H1 (cell line): ENCODE measurements at regions not wholly inside any gene's neighbourhood (a gene's known extent, or its start where the extent isn't known, plus 50 kb on each side); places are given as distances from the start of the nearest gene placed in this dataset.
A peak's percentile ranks its signal among the peaks of the same experiment; 100 is the strongest.

Experiments
- CTCF ChIA-PET: fragments of 300-600 bp; sonication (Branson Sonifier 250); formaldehyde crosslinking; loops from one replicate; lab custom pipeline; 2021; ENCODE audit not compliant: partially characterized antibody; lab: Charles Lee
- POLR2A ChIA-PET: fragments of 300-600 bp; sonication (Branson Sonifier 250); formaldehyde crosslinking; loops from one replicate; lab custom pipeline; 2021; ENCODE audit warnings: inconsistent platforms; ENCODE audit not compliant: partially characterized antibody; lab: Charles Lee
- DNase-seq, 2 experiments: peaks; one replicate each; pipeline versions ENCODE4 v3.0.0 to v3.0.0-alpha.2; 2010 to 2022; ENCODE audit warnings: low spot score in 2 of 2, low read depth in 1 of 2, mixed read lengths in 1 of 2
- FAIRE-seq: peaks from 2 replicates; lab custom pipeline; 2011; peaks lifted over from hg19 to GRCh38; lab: Jason Lieb, UNC
- H2AFZ ChIP-seq: 2 replicates; pipeline ENCODE4 v1.8.1; 2012; ENCODE audit warnings: low read length, inconsistent platforms
- H2AK5ac ChIP-seq: 2 replicates; pipeline ENCODE4 v1.6.1; 2013; ENCODE audit warnings: low read depth, low read length
- H2BK120ac ChIP-seq: replicated peaks from 2 replicates; pipeline ENCODE3; 2013; ENCODE audit warnings: low read depth, low read length, inconsistent platforms
- H2BK12ac ChIP-seq: 2 replicates; pipeline ENCODE4 v1.6.1; 2013; ENCODE audit warnings: low read depth, low read length
- H2BK15ac ChIP-seq: 2 replicates; pipeline ENCODE4 v1.6.1; 2013; ENCODE audit warnings: low read length
- H2BK20ac ChIP-seq: 2 replicates; pipeline ENCODE4 v1.6.1; 2013; ENCODE audit warnings: low read length
- H2BK5ac ChIP-seq: 2 replicates; pipeline ENCODE4 v1.6.1; 2013; ENCODE audit warnings: low read depth, low read length
- H3K14ac ChIP-seq: 2 replicates; pipeline ENCODE4 v1.6.1; 2013; ENCODE audit warnings: inconsistent platforms; ENCODE audit not compliant: insufficient read length
- H3K18ac ChIP-seq: 2 replicates; pipeline ENCODE4 v1.6.1; 2013; ENCODE audit warnings: low read length; ENCODE audit errors: extremely low read depth
- H3K23ac ChIP-seq: 2 replicates; pipeline ENCODE4 v1.6.1; 2013; ENCODE audit warnings: inconsistent platforms; ENCODE audit not compliant: insufficient read length
- H3K23me2 ChIP-seq: 2 replicates; pipeline ENCODE4 v1.6.1; 2013; ENCODE audit warnings: low read depth, low read length
- H3K27ac ChIP-seq: 2 replicates; pipeline ENCODE4 v1.6.1; 2011; ENCODE audit warnings: low read depth, low read length, inconsistent platforms
- H3K27me3 ChIP-seq, 4 experiments: replicated peaks in 1 of 4; 1 replicate in 1 of 4; 2 replicates in 3 of 4; pipeline versions ENCODE4 v1.6.1 to v1.8.1; 2011 to 2013; ENCODE audit warnings: low read length in 3 of 4, mild to moderate bottlenecking in 3 of 4, inconsistent platforms in 2 of 4, mixed read lengths in 2 of 4, moderate library complexity in 1 of 4; ENCODE audit not compliant: control insufficient read depth in 3 of 4, insufficient read depth in 3 of 4; ENCODE audit errors: extremely low read depth in 1 of 4
- H3K36me3 ChIP-seq, 4 experiments: 2 replicates each; pipeline versions ENCODE4 v1.6.1 to v1.8.1; 2011 to 2013; ENCODE audit warnings: mild to moderate bottlenecking in 4 of 4, low read length in 3 of 4, moderate library complexity in 2 of 4, control low read depth in 1 of 4, inconsistent platforms in 1 of 4; ENCODE audit not compliant: insufficient read depth in 4 of 4, control insufficient read depth in 2 of 4
- H3K4ac ChIP-seq: replicated peaks from 2 replicates; pipeline ENCODE3; 2013; ENCODE audit warnings: low read length, low read depth, mixed read lengths, inconsistent platforms; ENCODE audit not compliant: insufficient read length
- H3K4me1 ChIP-seq, 4 experiments: replicated peaks in 1 of 4; 1 replicate in 1 of 4; 2 replicates in 3 of 4; pipeline versions ENCODE4 v1.6.1 to v1.8.1; 2011 to 2013; ENCODE audit warnings: low read length in 3 of 4, inconsistent platforms in 2 of 4, mixed read lengths in 1 of 4; ENCODE audit not compliant: insufficient read depth in 4 of 4, control insufficient read depth in 3 of 4
- H3K4me2 ChIP-seq, 2 experiments: 2 replicates each; pipeline versions ENCODE4 v1.6.1 to v1.8.1; 2011 to 2013; ENCODE audit warnings: low read depth in 2 of 2, low read length in 2 of 2, control low read depth in 1 of 2, inconsistent platforms in 1 of 2, mild to moderate bottlenecking in 1 of 2; ENCODE audit not compliant: insufficient read depth in 1 of 2
- H3K4me3 ChIP-seq, 4 experiments: fragments of 200-600, 300-600 bp in 1 of 4; sonication (generic), shearing (Covaris generic), sonication (Bioruptor Twin) in 1 of 4; 2 replicates each; pipeline versions ENCODE4 v1.5.1 to v1.8.1; 2011 to 2016; ENCODE audit warnings: low read length in 4 of 4, low read depth in 3 of 4, control low read depth in 2 of 4, inconsistent platforms in 2 of 4, mild to moderate bottlenecking in 2 of 4, mixed read lengths in 1 of 4, moderate library complexity in 1 of 4; ENCODE audit not compliant: insufficient read depth in 2 of 4; ENCODE audit errors: extremely low read depth in 1 of 4
- H3K56ac ChIP-seq: replicated peaks from 2 replicates; pipeline ENCODE3; 2013; ENCODE audit warnings: low read depth, mild to moderate bottlenecking, mixed read lengths, low read length, inconsistent platforms; ENCODE audit not compliant: insufficient read length
- H3K79me1 ChIP-seq: 2 replicates; pipeline ENCODE4 v1.6.1; 2013; ENCODE audit warnings: low read depth, low read length, control low read depth
- H3K79me2 ChIP-seq, 2 experiments: 2 replicates each; pipeline versions ENCODE4 v1.6.1 to v1.8.1; 2012 to 2013; ENCODE audit warnings: low read length in 2 of 2, mild to moderate bottlenecking in 2 of 2, inconsistent platforms in 1 of 2; ENCODE audit not compliant: insufficient read depth in 2 of 2, control insufficient read depth in 1 of 2
- H3K9ac ChIP-seq, 4 experiments: replicated peaks in 1 of 4; 1 replicate in 1 of 4; 2 replicates in 3 of 4; pipeline versions ENCODE4 v1.6.1 to v1.8.1; 2011 to 2013; ENCODE audit warnings: low read depth in 3 of 4, low read length in 3 of 4, control low read depth in 2 of 4, mild to moderate bottlenecking in 2 of 4, moderate library complexity in 2 of 4, inconsistent platforms in 1 of 4; ENCODE audit errors: extremely low read depth in 1 of 4
- H3K9me3 ChIP-seq, 2 experiments: 2 replicates each; pipeline versions ENCODE4 v1.6.1 to v1.8.1; 2012 to 2013; ENCODE audit warnings: mild to moderate bottlenecking in 2 of 2, moderate library complexity in 2 of 2, control low read depth in 1 of 2, inconsistent platforms in 1 of 2, low read depth in 1 of 2, low read length in 1 of 2, mixed read lengths in 1 of 2; ENCODE audit not compliant: insufficient read depth in 2 of 2
- H4K20me1 ChIP-seq, 2 experiments: replicated peaks in 1 of 2; 2 replicates each; pipeline versions ENCODE3 to v1.8.1; 2011 to 2013; ENCODE audit warnings: inconsistent platforms in 2 of 2, low read length in 2 of 2, mild to moderate bottlenecking in 1 of 2; ENCODE audit not compliant: insufficient read depth in 2 of 2, control insufficient read depth in 1 of 2
- H4K5ac ChIP-seq: 2 replicates; pipeline ENCODE4 v1.6.1; 2013; ENCODE audit warnings: low read length, low read depth, mixed read lengths, inconsistent platforms; ENCODE audit not compliant: insufficient read length
- H4K8ac ChIP-seq: 2 replicates; pipeline ENCODE4 v1.8.0; 2013; ENCODE audit warnings: mild to moderate bottlenecking, moderate library complexity, low read length, inconsistent platforms; ENCODE audit not compliant: insufficient read depth; ENCODE audit errors: extremely low read depth
- H4K91ac ChIP-seq: replicated peaks from 2 replicates; pipeline ENCODE3; 2013; ENCODE audit warnings: low read length, mixed read lengths, inconsistent platforms; ENCODE audit not compliant: insufficient read length
- ASH2L ChIP-seq: fragments of 200-600, 300-600 bp; sonication (generic); IDR thresholded peaks from one replicate; pipeline ENCODE4 v1.7.1; 2017; ENCODE audit warnings: low read length
- CEBPB ChIP-seq: IDR thresholded peaks from 2 replicates; pipeline ENCODE4 v1.6.1; 2012; ENCODE audit warnings: low read depth, low read length
- CTBP2 ChIP-seq: IDR thresholded peaks from 2 replicates; pipeline ENCODE4 v1.7.0; 2011; ENCODE audit warnings: borderline replicate concordance, mild to moderate bottlenecking, moderate library complexity, mixed read lengths, low read length; ENCODE audit not compliant: insufficient read depth, insufficient read length
- GABPA ChIP-seq: IDR thresholded peaks from 2 replicates; pipeline ENCODE4 v1.6.1; 2011; ENCODE audit warnings: mild to moderate bottlenecking, low read length, moderate library complexity, borderline replicate concordance; ENCODE audit not compliant: insufficient read depth
- KDM1A ChIP-seq: fragments of 200-600, 300-600 bp; sonication (generic); IDR thresholded peaks from 2 replicates; pipeline ENCODE4 v1.7.1; 2016; ENCODE audit warnings: mild to moderate bottlenecking, low read length, borderline replicate concordance
- KDM5A ChIP-seq: fragments of 200-600 bp; IDR thresholded peaks from 2 replicates; pipeline ENCODE4 v1.7.1; 2012; ENCODE audit warnings: mild to moderate bottlenecking, low read length, inconsistent platforms, mixed read lengths
- MAFK ChIP-seq: IDR thresholded peaks from 2 replicates; pipeline ENCODE4 v1.6.1; 2012; ENCODE audit warnings: low read depth, mild to moderate bottlenecking, improper control_type of control experiment, low read length
- SIRT6 ChIP-seq: IDR thresholded peaks from one replicate; pipeline ENCODE4 v1.7.1; 2012; ENCODE audit warnings: low read length, inconsistent platforms
- WGBS, 2 experiments: shearing (Covaris generic) in 1 of 2; methylation state at CpG; one replicate each; pipeline versions ENCODE4 v1.1.6 to v1.1.7; 2013 to 2015; ENCODE audit warnings: low lambda C conversion rate in 2 of 2, mixed read lengths in 2 of 2, inconsistent platforms in 1 of 2, low coverage in 1 of 2, missing lambda C conversion rate in 1 of 2; ENCODE audit not compliant: insufficient replicate concordance in 2 of 2, insufficient coverage in 1 of 2, insufficient read length in 1 of 2; ENCODE audit errors: extremely low coverage in 1 of 2, missing lambda C conversion rate in 1 of 2; 5-methylcytosine and 5-hydroxymethylcytosine counted together
- TF ChIP-seq, protein P1 (sequence below): IDR thresholded peaks from 2 replicates; pipeline ENCODE4 v1.6.1; 2012; ENCODE audit warnings: inconsistent platforms
- TF ChIP-seq, protein P2 (sequence below): IDR thresholded peaks from 2 replicates; pipeline ENCODE4 v1.6.1; 2011; ENCODE audit warnings: low read length, improper control_type of control experiment

GRCh38 chr6:3518356-3519190, 61.7 kb upstream of the SLC22A23 start:
- DNase-seq, result no peak
- TF ChIP-seq GABPA (no peak), CTBP2 (no peak), KDM5A (no peak), CEBPB (no peak), MAFK (0 out of 2 replicates have a peak, but pooled peaks have one; percentile 23), ASH2L (no peak), KDM1A (no peak), SIRT6 (no peak)
- TF ChIP-seq, protein P1, sequence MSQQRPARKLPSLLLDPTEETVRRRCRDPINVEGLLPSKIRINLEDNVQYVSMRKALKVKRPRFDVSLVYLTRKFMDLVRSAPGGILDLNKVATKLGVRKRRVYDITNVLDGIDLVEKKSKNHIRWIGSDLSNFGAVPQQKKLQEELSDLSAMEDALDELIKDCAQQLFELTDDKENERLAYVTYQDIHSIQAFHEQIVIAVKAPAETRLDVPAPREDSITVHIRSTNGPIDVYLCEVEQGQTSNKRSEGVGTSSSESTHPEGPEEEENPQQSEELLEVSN, result no peak
- TF ChIP-seq, protein P2, sequence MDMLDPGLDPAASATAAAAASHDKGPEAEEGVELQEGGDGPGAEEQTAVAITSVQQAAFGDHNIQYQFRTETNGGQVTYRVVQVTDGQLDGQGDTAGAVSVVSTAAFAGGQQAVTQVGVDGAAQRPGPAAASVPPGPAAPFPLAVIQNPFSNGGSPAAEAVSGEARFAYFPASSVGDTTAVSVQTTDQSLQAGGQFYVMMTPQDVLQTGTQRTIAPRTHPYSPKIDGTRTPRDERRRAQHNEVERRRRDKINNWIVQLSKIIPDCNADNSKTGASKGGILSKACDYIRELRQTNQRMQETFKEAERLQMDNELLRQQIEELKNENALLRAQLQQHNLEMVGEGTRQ, result no peak

More at GRCh38 chr6:3518356-3519190, 61.7 kb upstream of the SLC22A23 start:
- no peaks in the 10 kb centered on the region for H3K79me2 ChIP-seq
- peak overlapping the region; percentile 78; the same call in 1 of the 2 replicates for H2BK15ac ChIP-seq
- 0 out of 7 replicates have a peak, but pooled peaks cover 0 to 2% (median 0%) of the 10 kb centered on the region in 4 experiments for H3K4me1 ChIP-seq
- 0 out of 2 replicates have a peak overlapping the region, but pooled peaks have one; percentile 3 for H3K27ac ChIP-seq
- no peak for FAIRE-seq
- no peak overlapping the region for H3K56ac ChIP-seq
- no peak overlapping the region for H3K23ac ChIP-seq
- POLR2A ChIA-PET, result no interaction called here
- H3K4me2 ChIP-seq, result no peak overlapping the region
- peak overlapping the region; percentile 52; the same call in 1 of the 2 replicates for H2BK12ac ChIP-seq
- WGBS, 2 experiments, result 85% methylated on average over 15 of the region's 15 CpGs; no CpG with 5 or more reads in 1 of the 2 experiments
- no peak overlapping the region for H4K91ac ChIP-seq
- no peak overlapping the region for H3K4me3 ChIP-seq
- CTCF ChIA-PET, result interaction anchor here (0.7 to 2.2 kb wide), 5 partner anchors 12 to 146 kb away, joined by 3 to 11 read pairs (median 3); no protein-coding TSS in a partner anchor
- H2BK120ac ChIP-seq, result no peak overlapping the region
- H3K27me3 ChIP-seq, result no peaks in the 10 kb centered on the region; a peak in 1 of 7 replicates
- no peak overlapping the region for H4K5ac ChIP-seq
- no peak overlapping the region; the same call in 1 of the 2 replicates for H3K18ac ChIP-seq
- H3K23me2 ChIP-seq, result no peaks in the 10 kb centered on the region
- H2AK5ac ChIP-seq, result no peak overlapping the region
- 0 out of 4 replicates have a peak, but pooled peaks cover 0 to 3% of the 10 kb centered on the region in 2 experiments for H3K9me3 ChIP-seq
- no peak overlapping the region for H2BK5ac ChIP-seq
- peak overlapping the region; percentile 48 for H2AFZ ChIP-seq
- H4K20me1 ChIP-seq, result no peaks in the 10 kb centered on the region
- H3K79me1 ChIP-seq, result no peaks in the 10 kb centered on the region
- no peaks in the 10 kb centered on the region for H3K36me3 ChIP-seq
- peak overlapping the region; percentile 27 for H3K4ac ChIP-seq
- no peak overlapping the region for H3K14ac ChIP-seq
- H4K8ac ChIP-seq, result peak overlapping the region; percentile 62; the same call in 1 of the 2 replicates
- H2BK20ac ChIP-seq, result peak overlapping the region; percentile 67; the same call in 1 of the 2 replicates
- no peak overlapping the region for H3K9ac ChIP-seq
